ENCODE measurements at regions not wholly inside any gene's neighbourhood (a gene's known extent, or its start where the extent isn't known, plus 50 kb on each side); places are given as distances from the start of the nearest gene placed in this dataset.

DNA sequence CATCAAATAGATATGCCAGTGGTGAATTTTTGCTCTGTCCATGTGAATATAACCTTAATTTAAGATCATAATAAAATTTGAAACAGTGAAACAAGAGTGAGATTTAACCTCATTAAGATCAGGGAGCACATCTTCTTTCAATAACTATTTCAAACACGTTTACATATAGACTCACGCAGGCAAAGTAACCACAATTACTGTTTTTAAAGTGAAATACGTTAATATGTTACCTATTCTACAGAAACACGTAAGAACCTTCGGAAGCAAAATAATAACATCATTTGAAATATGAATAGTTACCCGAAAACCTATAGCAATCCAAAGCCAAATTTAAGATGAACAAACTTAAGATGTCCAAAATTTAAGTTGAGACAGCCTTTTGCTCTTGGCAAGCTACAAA lies 136.2 kb upstream of the ZC3H12C start:
- TF ChIP-seq, protein P1, sequence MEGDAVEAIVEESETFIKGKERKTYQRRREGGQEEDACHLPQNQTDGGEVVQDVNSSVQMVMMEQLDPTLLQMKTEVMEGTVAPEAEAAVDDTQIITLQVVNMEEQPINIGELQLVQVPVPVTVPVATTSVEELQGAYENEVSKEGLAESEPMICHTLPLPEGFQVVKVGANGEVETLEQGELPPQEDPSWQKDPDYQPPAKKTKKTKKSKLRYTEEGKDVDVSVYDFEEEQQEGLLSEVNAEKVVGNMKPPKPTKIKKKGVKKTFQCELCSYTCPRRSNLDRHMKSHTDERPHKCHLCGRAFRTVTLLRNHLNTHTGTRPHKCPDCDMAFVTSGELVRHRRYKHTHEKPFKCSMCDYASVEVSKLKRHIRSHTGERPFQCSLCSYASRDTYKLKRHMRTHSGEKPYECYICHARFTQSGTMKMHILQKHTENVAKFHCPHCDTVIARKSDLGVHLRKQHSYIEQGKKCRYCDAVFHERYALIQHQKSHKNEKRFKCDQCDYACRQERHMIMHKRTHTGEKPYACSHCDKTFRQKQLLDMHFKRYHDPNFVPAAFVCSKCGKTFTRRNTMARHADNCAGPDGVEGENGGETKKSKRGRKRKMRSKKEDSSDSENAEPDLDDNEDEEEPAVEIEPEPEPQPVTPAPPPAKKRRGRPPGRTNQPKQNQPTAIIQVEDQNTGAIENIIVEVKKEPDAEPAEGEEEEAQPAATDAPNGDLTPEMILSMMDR (IDR thresholded peaks at IDR 0.05; ENCODE audit: low read depth, low read length, missing control alignments): no peak
- H3K4me3 ChIP-seq (ENCODE audit: low read depth, low read length): no peak overlapping the region
- no peak for DNase-seq (ENCODE audit: low read depth)

DNA sequence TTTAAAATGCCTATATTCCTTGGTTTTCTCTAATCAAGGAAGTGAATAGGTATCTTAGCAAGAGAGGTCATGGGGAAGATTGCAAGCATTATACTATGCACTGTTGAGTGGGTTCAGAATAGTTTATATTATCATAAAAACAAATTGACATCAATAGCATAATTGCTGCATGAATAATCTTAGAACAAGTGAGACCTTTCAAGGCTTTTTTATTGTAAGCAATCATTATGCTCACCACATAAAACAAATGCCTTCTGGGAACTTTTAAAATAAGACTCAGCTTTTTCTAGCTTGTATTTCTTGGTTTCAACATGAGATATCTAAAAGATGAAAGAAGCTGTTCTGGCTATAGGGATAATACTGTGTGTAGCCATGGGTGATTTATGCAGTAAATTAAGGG lies 135.6 kb upstream of the ZC3H12C start:
- H3K4me3 ChIP-seq (ENCODE audit: low read depth, low read length): no peak overlapping the region
- no peak for DNase-seq (ENCODE audit: low read depth)
- TF ChIP-seq, protein P1 (IDR thresholded peaks at IDR 0.05; ENCODE audit: low read depth, low read length, missing control alignments): no peak

DNA sequence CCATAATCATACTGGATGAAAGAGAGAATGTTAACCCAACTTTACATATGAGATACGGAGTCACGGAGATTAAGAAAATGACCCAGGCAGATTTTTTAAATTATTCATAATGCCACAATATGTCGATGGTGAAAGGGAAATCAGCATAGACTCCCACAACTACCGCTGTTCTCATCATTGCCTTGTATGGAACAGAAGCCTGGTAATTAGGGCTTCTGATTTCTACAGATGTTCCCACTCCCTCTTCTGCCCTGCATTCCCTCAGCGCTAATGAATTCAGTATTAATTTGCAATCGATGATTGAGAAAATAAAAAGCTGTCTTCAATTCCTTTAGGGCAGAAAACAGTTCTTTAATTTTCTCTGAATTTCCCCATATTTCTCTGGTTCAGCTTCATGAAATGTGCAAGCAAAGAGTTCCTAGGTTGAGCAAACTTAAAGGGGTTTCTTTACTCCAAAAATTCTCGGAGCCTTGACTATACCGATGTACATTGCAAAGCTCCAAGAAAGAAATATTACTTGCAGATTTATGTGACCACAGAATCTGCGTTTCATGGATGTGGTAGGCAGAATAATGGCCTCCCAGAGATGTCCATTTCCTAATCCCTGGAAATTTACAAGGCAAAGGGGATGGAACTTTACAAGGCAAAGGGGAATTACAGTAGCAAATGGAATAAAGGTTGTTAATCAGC lies 134.9 kb upstream of the ZC3H12C start:
- TF ChIP-seq, protein P1 (IDR thresholded peaks at IDR 0.05; ENCODE audit: low read depth, low read length, missing control alignments): no peak
- no peak overlapping the region for H3K4me3 ChIP-seq (ENCODE audit: low read depth, low read length)
- DNase-seq (ENCODE audit: low read depth): no peak

GRCh38 chr11:109958821-109959166 lies 134.4 kb upstream of the ZC3H12C start:
- H3K4me3 ChIP-seq (ENCODE audit: low read depth, low read length): no peak overlapping the region
- no peak for DNase-seq (ENCODE audit: low read depth)
- TF ChIP-seq, protein P1 (IDR thresholded peaks at IDR 0.05; ENCODE audit: low read depth, low read length, missing control alignments): no peak

GRCh38 chr11:109960831-109961230 lies 132.4 kb upstream of the ZC3H12C start:
- H3K4me3 ChIP-seq (ENCODE audit: low read depth, low read length): no peak overlapping the region
- TF ChIP-seq, protein P1 (IDR thresholded peaks at IDR 0.05; ENCODE audit: low read depth, low read length, missing control alignments): no peak
- DNase-seq (ENCODE audit: low read depth): no peak

GRCh38 chr11:109961261-109961660 lies 131.9 kb upstream of the ZC3H12C start:
- no peak for DNase-seq (ENCODE audit: low read depth)
- H3K4me3 ChIP-seq (ENCODE audit: low read depth, low read length): no peak overlapping the region
- TF ChIP-seq, protein P1 (IDR thresholded peaks at IDR 0.05; ENCODE audit: low read depth, low read length, missing control alignments): no peak

GRCh38 chr11:109963101-109963500 lies 130.1 kb upstream of the ZC3H12C start:
- no peak overlapping the region for H3K4me3 ChIP-seq (ENCODE audit: low read depth, low read length)
- DNase-seq (ENCODE audit: low read depth): no peak
- TF ChIP-seq, protein P1 (IDR thresholded peaks at IDR 0.05; ENCODE audit: low read depth, low read length, missing control alignments): no peak

All from GM12864 (cell line).